PC-9 (cell line): ENCODE measurements at regions not wholly inside any gene's neighbourhood (a gene's known extent, or its start where the extent isn't known, plus 50 kb on each side); places are given as distances from the start of the nearest gene placed in this dataset.
"Not testable (repeated sequence)": the region's sequence is repeated elsewhere in the genome, so short reads cannot be mapped to it uniquely, and the experiment has no call there.

Source experiments
- BruUV-seq: library from RNA; stranded (reverse); fragments of 400-500 nt; replicated peaks from 2 replicates; lab custom pipeline; 2021; lab: Mats Ljungman, UMichigan
- CTCF ChIA-PET: fragments of 300-600 bp; sonication (Branson Sonifier 250); formaldehyde crosslinking; loops from one replicate; lab custom pipeline; 2022; ENCODE audit warnings: antibody characterized with exemption; lab: Charles Lee
- POLR2A ChIA-PET: fragments of 300-600 bp; sonication (Branson Sonifier 250); formaldehyde crosslinking; loops from one replicate; lab custom pipeline; 2022; ENCODE audit warnings: antibody characterized with exemption; ENCODE audit not compliant: unreplicated experiment; lab: Charles Lee
- DNase-seq, 2 experiments: peaks; one replicate each; pipeline versions ENCODE4 v3.0.0 to v3.0.0-alpha.2; 2015 to 2022; ENCODE audit warnings: mixed read lengths in 1 of 2
- H2AFZ ChIP-seq: fragments of 200-600 bp; sonication (generic); 2 replicates; pipeline ENCODE4 v1.8.1; 2017; ENCODE audit warnings: antibody characterized with exemption
- H3F3A ChIP-seq: fragments of 200-600 bp; sonication (generic); 2 replicates; pipeline ENCODE4 v1.8.1; 2017; ENCODE audit warnings: antibody characterized with exemption, mild to moderate bottlenecking, low read depth; ENCODE audit not compliant: insufficient read depth
- H3K27ac ChIP-seq: fragments of 200-600 bp; sonication (generic); 2 replicates; pipeline ENCODE4 v1.6.1; 2016; ENCODE audit warnings: mixed run types
- H3K27me3 ChIP-seq: fragments of 200-600 bp; sonication (generic); 2 replicates; pipeline ENCODE4 v1.6.1; 2016; ENCODE audit warnings: low read depth, mixed run types; ENCODE audit not compliant: insufficient read depth
- H3K36me3 ChIP-seq: fragments of 200-600 bp; sonication (generic); 2 replicates; pipeline ENCODE4 v1.6.1; 2016; ENCODE audit warnings: low read depth, mixed run types
- H3K4me1 ChIP-seq: fragments of 200-600 bp; sonication (generic); replicated peaks from 2 replicates; pipeline ENCODE4 v1.6.1; 2016; ENCODE audit warnings: mixed run types; ENCODE audit not compliant: insufficient read depth
- H3K4me2 ChIP-seq: fragments of 200-600 bp; sonication (generic); 2 replicates; pipeline ENCODE4 v1.6.1; 2017; ENCODE audit warnings: mixed run types
- H3K4me3 ChIP-seq: fragments of 200-600 bp; sonication (generic); 2 replicates; pipeline ENCODE4 v1.6.1; 2016; ENCODE audit warnings: mixed run types
- H3K79me2 ChIP-seq: fragments of 200-600 bp; sonication (generic); 2 replicates; pipeline ENCODE4 v1.6.1; 2017; ENCODE audit warnings: low read depth, mixed run types
- H3K9me2 ChIP-seq: fragments of 200-600 bp; sonication (generic); 2 replicates; pipeline ENCODE4 v1.8.1; 2017; ENCODE audit warnings: mild to moderate bottlenecking; ENCODE audit not compliant: insufficient read depth
- H3K9me3 ChIP-seq: fragments of 200-600 bp; sonication (generic); 2 replicates; pipeline ENCODE4 v1.8.1; 2016; ENCODE audit warnings: low read depth; ENCODE audit not compliant: insufficient read depth
- H4K20me1 ChIP-seq: fragments of 200-600 bp; sonication (generic); 2 replicates; pipeline ENCODE4 v1.8.1; 2017; ENCODE audit not compliant: insufficient read depth
- CTCF ChIP-seq: fragments of 200-600 bp; sonication (generic); conservative IDR thresholded peaks from 2 replicates; pipeline ENCODE4 v1.6.1; 2017; ENCODE audit warnings: mixed run types, antibody characterized with exemption, mild to moderate bottlenecking, moderate library complexity
- EZH2 ChIP-seq: fragments of 200-600 bp; sonication (generic); IDR thresholded peaks from 2 replicates; pipeline ENCODE4 v1.8.0; 2017; ENCODE audit warnings: antibody characterized with exemption, low read depth
- intact Hi-C: fragments of 100-400 bp; cut with micrococcal nuclease; formaldehyde crosslinking; loops from one replicate; pipeline ENCODE4 v1.10.0; 2022; ENCODE audit not compliant: unreplicated experiment

DNA sequence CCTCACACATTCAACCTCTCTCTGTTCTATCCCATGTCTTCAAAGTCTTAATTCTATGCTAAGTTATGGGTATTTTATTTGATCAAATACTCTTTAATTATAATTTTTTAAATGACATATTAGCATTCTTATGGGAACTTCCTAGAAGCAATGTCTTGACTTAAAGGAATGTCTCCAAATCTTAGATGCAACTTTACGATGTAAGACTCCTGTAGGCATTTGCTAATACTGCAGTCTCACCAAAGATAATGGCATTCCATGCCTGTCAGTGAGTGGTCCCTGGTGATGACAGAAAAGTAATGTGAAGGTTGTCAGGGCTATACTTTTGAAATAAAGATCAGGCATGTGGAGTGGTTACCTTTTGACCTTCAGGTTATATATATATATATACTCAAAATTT, 1654.2 kb upstream of the WWC1 start:
- H4K20me1 ChIP-seq: no peaks in the 10 kb centered on the region
- no peaks in the 10 kb centered on the region for H3K9me2 ChIP-seq
- H2AFZ ChIP-seq: no peak overlapping the region
- 0 out of 2 replicates have a peak, but pooled peaks cover 4% of the 10 kb centered on the region for H3K27me3 ChIP-seq
- TF ChIP-seq CTCF: no peak
- TF ChIP-seq EZH2: no peak
- ChIA-PET POLR2A (no interaction called here), CTCF (no interaction called here)
- no peaks in the 10 kb centered on the region for H3F3A ChIP-seq
- no peak overlapping the region for H3K4me2 ChIP-seq
- BruUV-seq: no TSS peak
- H3K9me3 ChIP-seq: no peaks in the 10 kb centered on the region
- H3K4me3 ChIP-seq: no peak overlapping the region
- intact Hi-C loops: no loop called here
- H3K4me1 ChIP-seq: no peaks in the 10 kb centered on the region
- no peaks in the 10 kb centered on the region for H3K36me3 ChIP-seq
- DNase-seq: no peak
- no peaks in the 10 kb centered on the region for H3K79me2 ChIP-seq
- H3K27ac ChIP-seq: no peak overlapping the region

DNA sequence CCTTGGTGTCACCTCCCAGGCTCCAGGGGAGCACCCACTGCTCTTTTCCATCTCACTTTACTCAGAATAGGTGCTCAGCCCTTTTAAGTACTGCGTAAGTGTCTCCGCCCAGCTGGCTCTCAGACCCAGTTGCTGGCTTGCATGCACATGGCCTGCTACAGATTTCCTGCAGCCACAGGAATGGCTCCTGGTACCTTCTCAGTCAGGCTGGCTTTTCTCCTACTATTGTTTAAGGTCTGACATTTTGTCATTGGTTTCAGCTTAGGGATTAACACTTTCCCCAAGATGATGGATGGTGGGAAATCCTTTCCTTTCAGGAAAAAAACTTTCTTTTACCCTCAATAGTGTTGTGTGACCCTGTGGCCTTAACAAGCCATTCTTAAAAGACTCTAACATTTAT, 1652.3 kb upstream of the WWC1 start:
- H3K9me3 ChIP-seq: no peaks in the 10 kb centered on the region
- H3F3A ChIP-seq: no peaks in the 10 kb centered on the region
- no peaks in the 10 kb centered on the region for H3K36me3 ChIP-seq
- H4K20me1 ChIP-seq: no peaks in the 10 kb centered on the region
- no peak overlapping the region for H2AFZ ChIP-seq
- intact Hi-C loops: no loop called here
- no peaks in the 10 kb centered on the region for H3K9me2 ChIP-seq
- no peak for TF ChIP-seq EZH2
- TF ChIP-seq CTCF: no peak
- no peaks in the 10 kb centered on the region for H3K79me2 ChIP-seq
- no peak overlapping the region for H3K4me2 ChIP-seq
- CTCF ChIA-PET: no interaction called here
- no TSS peak for BruUV-seq
- no peaks in the 10 kb centered on the region for H3K4me1 ChIP-seq
- POLR2A ChIA-PET: no interaction called here
- no peak overlapping the region for H3K27ac ChIP-seq
- H3K4me3 ChIP-seq: no peak overlapping the region
- DNase-seq: no peak
- 0 out of 2 replicates have a peak, but pooled peaks cover 4% of the 10 kb centered on the region for H3K27me3 ChIP-seq

- POLR2A ChIA-PET, BruUV-seq, DNase-seq, intact Hi-C loops, H3K4me2 ChIP-seq, H3K79me2 ChIP-seq, H3K27me3 ChIP-seq, H3K4me1 ChIP-seq, H2AFZ ChIP-seq, H3K9me3 ChIP-seq, CTCF ChIA-PET, H3K36me3 ChIP-seq, H3K9me2 ChIP-seq, H4K20me1 ChIP-seq, H3F3A ChIP-seq, H3K27ac ChIP-seq, H3K4me3 ChIP-seq: not testable (repeated sequence)
Observed at GRCh38 chr5:166640136-166640535, 1651.3 kb upstream of the WWC1 start.

DNA sequence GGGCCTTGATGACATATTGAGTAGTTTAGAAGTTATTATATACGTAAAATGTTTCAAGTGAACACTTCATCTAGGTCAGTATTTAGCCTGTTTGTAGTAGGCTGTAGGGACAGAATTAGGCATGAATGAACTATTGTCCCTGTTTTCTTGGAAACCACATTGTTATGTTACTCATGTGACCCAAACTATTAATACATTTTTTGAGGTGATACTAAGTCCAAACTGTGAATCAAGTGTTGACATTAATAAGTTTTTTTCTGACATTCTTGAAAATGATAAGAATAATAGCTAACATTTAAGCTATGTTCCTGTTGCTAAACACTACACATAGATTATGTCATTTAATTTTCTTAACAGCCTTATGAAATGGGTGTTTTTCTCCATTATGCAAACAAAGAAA, 1642.7 kb upstream of the WWC1 start:
- H3K9me2 ChIP-seq: no peaks in the 10 kb centered on the region
- no peak overlapping the region for H3K27ac ChIP-seq
- no peak for TF ChIP-seq EZH2
- TF ChIP-seq CTCF: no peak
- H3F3A ChIP-seq: no peaks in the 10 kb centered on the region
- intact Hi-C loops: no loop called here
- no peak overlapping the region for H2AFZ ChIP-seq
- H3K79me2 ChIP-seq: no peaks in the 10 kb centered on the region
- H4K20me1 ChIP-seq: no peaks in the 10 kb centered on the region
- H3K4me1 ChIP-seq: no peaks in the 10 kb centered on the region
- DNase-seq: no peak
- ChIA-PET CTCF (no interaction called here), POLR2A (no interaction called here)
- H3K4me3 ChIP-seq: no peak overlapping the region
- no peaks in the 10 kb centered on the region for H3K9me3 ChIP-seq
- no peak overlapping the region for H3K4me2 ChIP-seq
- no peaks in the 10 kb centered on the region for H3K36me3 ChIP-seq
- no TSS peak for BruUV-seq
- no peaks in the 10 kb centered on the region for H3K27me3 ChIP-seq
